B cell (primary cell): ENCODE measurements at regions not wholly inside any gene's neighbourhood (a gene's known extent, or its start where the extent isn't known, plus 50 kb on each side); places are given as distances from the start of the nearest gene placed in this dataset.

Experiments
- EZH2 ChIP-seq: IDR thresholded peaks from 2 replicates; pipeline ENCODE4 v1.6.1; 2012; ENCODE audit warnings: borderline replicate concordance, low read depth, mild to moderate bottlenecking, moderate library complexity, low read length; ENCODE audit not compliant: insufficient read depth, poor library complexity, severe bottlenecking
- TF ChIP-seq, protein P1 (sequence below): fragments of 200-600 bp; IDR thresholded peaks from one replicate; pipeline ENCODE4 v1.8.0; 2022; ENCODE audit warnings: antibody characterized with exemption, mild to moderate bottlenecking

- TF ChIP-seq, protein P1, sequence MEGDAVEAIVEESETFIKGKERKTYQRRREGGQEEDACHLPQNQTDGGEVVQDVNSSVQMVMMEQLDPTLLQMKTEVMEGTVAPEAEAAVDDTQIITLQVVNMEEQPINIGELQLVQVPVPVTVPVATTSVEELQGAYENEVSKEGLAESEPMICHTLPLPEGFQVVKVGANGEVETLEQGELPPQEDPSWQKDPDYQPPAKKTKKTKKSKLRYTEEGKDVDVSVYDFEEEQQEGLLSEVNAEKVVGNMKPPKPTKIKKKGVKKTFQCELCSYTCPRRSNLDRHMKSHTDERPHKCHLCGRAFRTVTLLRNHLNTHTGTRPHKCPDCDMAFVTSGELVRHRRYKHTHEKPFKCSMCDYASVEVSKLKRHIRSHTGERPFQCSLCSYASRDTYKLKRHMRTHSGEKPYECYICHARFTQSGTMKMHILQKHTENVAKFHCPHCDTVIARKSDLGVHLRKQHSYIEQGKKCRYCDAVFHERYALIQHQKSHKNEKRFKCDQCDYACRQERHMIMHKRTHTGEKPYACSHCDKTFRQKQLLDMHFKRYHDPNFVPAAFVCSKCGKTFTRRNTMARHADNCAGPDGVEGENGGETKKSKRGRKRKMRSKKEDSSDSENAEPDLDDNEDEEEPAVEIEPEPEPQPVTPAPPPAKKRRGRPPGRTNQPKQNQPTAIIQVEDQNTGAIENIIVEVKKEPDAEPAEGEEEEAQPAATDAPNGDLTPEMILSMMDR = no peak
- no peak for TF ChIP-seq EZH2
Measured at GRCh38 chr1:30375156-30375555, 348.2 kb downstream of the MATN1 start.
